Tibial artery (tissue), 4 donors: ENCODE measurements at regions not wholly inside any gene's neighbourhood (a gene's known extent, or its start where the extent isn't known, plus 50 kb on each side); places are given as distances from the start of the nearest gene placed in this dataset.

Experiments used
- DNase-seq, 2 donors: peaks; one replicate each; pipeline ENCODE4 v3.0.0-alpha.2; 2019
- H3K27ac ChIP-seq, 2 donors: fragments of 200-600 bp; sonication (generic) in 1 of 2; 1 replicate in 1 of 2; 2 replicates in 1 of 2; pipeline ENCODE4 v1.5.1; 2018 to 2019; ENCODE audit warnings: mild to moderate bottlenecking in 1 of 2
- H3K27me3 ChIP-seq, 2 donors: fragments of 200-600 bp; sonication (generic) in 1 of 2; one replicate each; pipeline versions ENCODE4 v1.5.1 to v1.6.0; 2016 to 2019
- H3K36me3 ChIP-seq, 3 donors: fragments of 200-600 bp; sonication (generic) in 2 of 3; one replicate each; pipeline ENCODE4 v1.5.1; 2016 to 2019; ENCODE audit warnings: mild to moderate bottlenecking in 2 of 3
- H3K4me1 ChIP-seq, 4 donors: fragments of 200-600 bp; sonication (generic) in 2 of 4; 1 replicate in 3 of 4; 2 replicates in 1 of 4; pipeline ENCODE4 v1.5.1; 2016 to 2019
- H3K4me3 ChIP-seq, 2 donors: fragments of 200-600 bp; sonication (generic) in 1 of 2; 1 replicate in 1 of 2; 2 replicates in 1 of 2; pipeline ENCODE4 v1.5.1; 2018 to 2019; ENCODE audit warnings: mild to moderate bottlenecking in 2 of 2
- H3K9me3 ChIP-seq, 3 donors: fragments of 200-600 bp; sonication (generic) in 1 of 3; one replicate each; pipeline ENCODE4 v1.5.1; 2016 to 2019
- CTCF ChIP-seq, 2 experiments: fragments of 200-600 bp in 1 of 2; fragments of 450-650 bp in 1 of 2; IDR thresholded peaks; one replicate each; pipeline ENCODE4 v1.5.1; 2017 to 2019; ENCODE audit warnings: antibody characterized with exemption in 2 of 2, mild to moderate bottlenecking in 1 of 2, moderate library complexity in 1 of 2
- intact Hi-C: fragments of 100-400 bp; cut with DNase I; formaldehyde crosslinking; loops from one replicate; pipeline ENCODE4 v1.15.0; 2023; ENCODE audit warnings: low total_unique reads

- Histone ChIP-seq H3K4me3 (no peak overlapping the region), H3K36me3 (no peaks in the 10 kb centered on the region), H3K27me3 (no peaks in the 10 kb centered on the region), H3K27ac (no peak overlapping the region), H3K4me1 (no peaks in the 10 kb centered on the region), H3K9me3 (no peaks in the 10 kb centered on the region)
- DNase-seq = no peak
- intact Hi-C loops = no loop called here
- TF ChIP-seq CTCF (IDR thresholded peaks at IDR 0.05) = no peak
These were observed 260.4 kb downstream of the BRINP2 start for GRCh38 chr1:177431123-177431522.

GRCh38 chr1:177429234-177429633 is 258.5 kb downstream of the BRINP2 start:
- intact Hi-C loops = no loop called here
- DNase-seq = no peak
- H3K36me3 ChIP-seq = no peaks in the 10 kb centered on the region
- no peak overlapping the region for H3K4me3 ChIP-seq
- H3K27ac ChIP-seq = no peak overlapping the region
- H3K4me1 ChIP-seq = no peaks in the 10 kb centered on the region
- H3K27me3 ChIP-seq = no peaks in the 10 kb centered on the region
- H3K9me3 ChIP-seq = no peaks in the 10 kb centered on the region
- TF ChIP-seq CTCF (IDR thresholded peaks at IDR 0.05) = no peak

GRCh38 chr1:177427811-177428210 is 257.1 kb downstream of the BRINP2 start:
- intact Hi-C loops = no loop called here
- DNase-seq = no peak
- no peaks in the 10 kb centered on the region for H3K4me1 ChIP-seq
- no peak for TF ChIP-seq CTCF (IDR thresholded peaks at IDR 0.05)
- H3K36me3 ChIP-seq = no peaks in the 10 kb centered on the region
- H3K4me3 ChIP-seq = no peak overlapping the region
- H3K27ac ChIP-seq = no peak overlapping the region
- no peaks in the 10 kb centered on the region for H3K9me3 ChIP-seq
- no peaks in the 10 kb centered on the region for H3K27me3 ChIP-seq

GRCh38 chr1:177426497-177426896 is 255.7 kb downstream of the BRINP2 start:
- Histone ChIP-seq H3K9me3 (no peaks in the 10 kb centered on the region), H3K36me3 (no peaks in the 10 kb centered on the region), H3K4me3 (no peak overlapping the region), H3K4me1 (no peaks in the 10 kb centered on the region), H3K27me3 (no peaks in the 10 kb centered on the region), H3K27ac (no peak overlapping the region)
- intact Hi-C loops = no loop called here
- DNase-seq = no peak
- no peak for TF ChIP-seq CTCF (IDR thresholded peaks at IDR 0.05)

GRCh38 chr1:177425199-177425598 is 254.4 kb downstream of the BRINP2 start:
- intact Hi-C loops = no loop called here
- no peak for TF ChIP-seq CTCF (IDR thresholded peaks at IDR 0.05)
- Histone ChIP-seq H3K9me3 (no peaks in the 10 kb centered on the region), H3K27ac (no peak overlapping the region), H3K36me3 (no peaks in the 10 kb centered on the region), H3K27me3 (no peaks in the 10 kb centered on the region), H3K4me1 (no peaks in the 10 kb centered on the region), H3K4me3 (no peak overlapping the region)
- DNase-seq = no peak

- Histone ChIP-seq H3K27ac (no peak overlapping the region), H3K9me3 (no peaks in the 10 kb centered on the region), H3K36me3 (no peaks in the 10 kb centered on the region), H3K27me3 (no peaks in the 10 kb centered on the region), H3K4me1 (no peaks in the 10 kb centered on the region), H3K4me3 (no peak overlapping the region)
- TF ChIP-seq CTCF (IDR thresholded peaks at IDR 0.05) = no peak
- intact Hi-C loops = no loop called here
- DNase-seq = no peak
These were observed 254.0 kb downstream of the BRINP2 start for GRCh38 chr1:177424744-177425143.
